HG02938 (cell line): ENCODE measurements at regions not wholly inside any gene's neighbourhood (a gene's known extent, or its start where the extent isn't known, plus 50 kb on each side); places are given as distances from the start of the nearest gene placed in this dataset.

Experiments used
- ATAC-seq: cut with Tn5 transposase; IDR thresholded peaks from one replicate; pipeline ENCODE4 v1.9.1; 2021; ENCODE audit warnings: mild to moderate bottlenecking, moderate library complexity; ENCODE audit not compliant: unreplicated experiment

DNA sequence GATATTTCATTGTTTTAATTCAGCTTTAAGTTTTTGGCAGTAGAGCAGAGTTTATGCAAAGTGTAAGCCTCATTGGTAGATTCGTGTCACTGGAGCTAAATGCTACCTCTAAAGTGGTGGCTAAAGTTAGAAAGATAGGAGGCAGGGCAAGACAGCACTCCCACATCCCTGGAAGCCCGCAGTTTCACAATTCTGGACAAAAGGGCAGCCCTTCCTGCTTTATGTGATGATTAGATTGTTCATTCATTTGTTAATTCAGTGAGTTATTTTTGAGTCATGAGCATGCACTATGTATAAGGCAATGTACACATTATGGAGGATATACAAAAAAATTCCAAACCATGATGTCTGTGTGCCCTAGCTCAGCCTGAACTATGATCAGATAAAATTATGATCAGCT, 52.1 kb upstream of the EIF3M start:
- no peak for ATAC-seq

DNA sequence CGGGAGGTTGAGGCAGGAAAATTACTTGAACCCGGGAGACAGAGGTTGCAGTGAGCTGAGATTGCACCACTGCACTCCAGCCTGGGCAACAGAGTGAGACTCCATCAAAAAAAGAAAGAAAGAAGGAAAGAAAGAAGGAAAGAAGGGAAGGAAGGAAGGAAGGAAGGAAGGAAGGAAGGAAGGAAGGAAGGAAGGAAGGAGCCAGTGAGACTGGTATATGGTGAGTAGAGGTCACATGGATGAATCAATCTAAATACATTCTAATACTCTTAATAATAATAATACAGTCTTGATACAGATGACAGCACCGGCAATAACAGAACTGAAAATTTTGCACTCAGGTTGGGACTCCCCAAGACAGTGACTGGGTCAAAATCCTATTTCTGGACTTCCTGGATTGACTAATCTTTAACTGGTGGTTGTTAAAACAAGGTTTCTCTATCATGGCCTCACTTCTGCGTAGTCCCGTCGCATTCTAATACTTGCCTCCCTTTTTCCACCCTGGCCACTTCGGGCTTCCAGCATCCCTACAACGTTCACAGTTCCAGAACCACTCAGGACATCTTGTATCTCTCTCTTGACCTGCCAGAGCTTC, 53.5 kb upstream of the EIF3M start:
- peak; percentile 99 for ATAC-seq

DNA sequence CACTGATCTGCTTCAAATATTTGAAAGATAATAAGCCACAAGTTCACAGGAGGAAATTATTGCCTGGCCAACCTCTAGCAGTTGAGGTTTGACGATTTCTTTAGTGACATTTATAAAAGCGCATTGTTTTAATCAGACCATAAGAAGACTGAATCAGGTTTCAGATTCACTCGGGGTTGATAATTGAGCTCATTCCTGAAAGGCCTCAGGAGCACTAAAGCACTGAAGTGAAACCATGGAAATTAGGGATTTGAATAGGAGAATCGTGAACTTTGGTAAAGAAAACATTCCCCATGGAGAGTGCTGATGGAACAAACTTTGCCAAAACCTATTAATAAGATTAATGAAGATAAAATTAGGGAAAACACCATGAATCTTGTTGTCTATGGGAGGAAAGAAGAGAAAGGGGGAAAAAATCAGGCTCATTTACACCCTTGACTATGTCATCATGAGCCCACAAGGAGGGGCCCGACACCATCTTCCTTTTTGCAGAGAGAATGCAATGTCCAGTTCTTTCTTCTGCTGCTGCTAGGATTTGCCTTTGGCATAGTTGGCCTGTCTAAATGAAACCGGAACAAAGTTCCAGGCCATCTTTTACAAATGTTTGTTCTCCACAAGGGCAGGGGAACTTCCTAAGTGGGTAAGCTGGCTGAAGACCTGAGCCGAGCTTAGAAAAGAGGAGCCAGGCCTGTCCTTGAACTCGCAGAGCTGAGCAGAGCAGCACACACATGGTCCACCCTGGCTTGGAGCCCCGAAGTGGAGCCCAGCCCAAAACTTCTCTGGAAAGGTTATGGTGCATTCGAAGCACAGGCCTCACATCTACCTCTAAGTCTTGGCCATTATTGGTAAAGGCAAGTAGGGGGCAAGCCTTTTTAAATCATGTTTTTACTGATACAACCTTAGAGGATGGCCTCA, 56.1 kb upstream of the EIF3M start:
- ATAC-seq, result no peak

DNA sequence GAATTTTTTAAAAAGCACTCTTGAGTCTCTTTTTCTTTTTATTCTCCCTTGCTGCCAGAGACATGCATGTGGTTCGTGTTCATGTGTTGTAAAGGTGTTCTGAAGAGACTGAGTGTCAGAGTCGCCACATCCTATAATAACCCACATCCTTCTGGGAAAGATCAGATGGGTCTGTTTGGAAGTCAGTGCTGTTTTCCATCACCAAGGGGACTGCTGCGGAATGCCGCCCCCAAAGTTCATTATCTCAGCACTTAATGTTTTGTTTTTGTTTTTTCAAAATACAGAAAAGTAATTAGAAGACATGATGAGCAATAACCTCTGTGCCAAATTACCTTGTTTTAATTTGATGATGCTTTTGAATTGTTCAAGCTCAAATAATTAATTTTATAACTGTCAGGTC, 56.9 kb upstream of the EIF3M start:
- ATAC-seq, result no peak

DNA sequence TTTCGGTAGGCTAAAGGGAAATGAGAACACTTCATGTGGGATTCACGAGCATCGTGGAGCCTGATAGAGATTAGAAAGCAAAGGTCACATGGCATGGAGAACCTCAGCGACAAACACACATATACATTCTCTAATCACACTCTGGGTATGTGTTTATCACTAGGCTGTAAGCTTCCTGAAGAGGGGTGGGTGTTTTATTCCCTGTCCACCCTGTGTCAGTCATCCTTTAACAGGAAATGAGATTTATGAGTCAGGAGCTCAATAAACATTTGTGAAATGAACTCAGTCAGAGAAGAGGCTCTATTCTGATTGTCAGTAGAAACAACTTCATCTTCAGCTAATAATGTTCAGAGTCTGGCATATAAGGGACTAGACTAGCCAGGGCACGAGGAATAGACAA, 71.7 kb upstream of the EIF3M start:
- ATAC-seq, result no peak

DNA sequence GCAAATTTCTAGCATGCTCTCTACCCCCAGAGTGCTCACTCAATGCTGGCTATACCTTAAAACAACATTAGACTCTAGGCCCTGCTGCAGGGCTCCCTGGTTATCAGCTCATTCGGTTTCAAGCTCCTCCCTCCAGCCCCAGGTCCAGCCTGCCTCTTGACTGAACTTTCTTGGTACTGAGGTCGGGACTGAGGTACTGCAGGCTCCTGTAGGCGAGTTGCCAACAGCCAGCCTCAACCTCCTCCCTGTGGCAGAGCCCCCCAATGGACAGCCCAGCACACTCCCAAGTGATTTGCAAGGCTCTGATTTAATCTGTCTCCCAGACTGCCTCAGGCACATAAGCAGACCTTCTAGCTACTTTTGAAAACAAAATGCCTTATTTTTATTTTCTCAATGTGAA, 73.6 kb upstream of the EIF3M start:
- no peak for ATAC-seq

DNA sequence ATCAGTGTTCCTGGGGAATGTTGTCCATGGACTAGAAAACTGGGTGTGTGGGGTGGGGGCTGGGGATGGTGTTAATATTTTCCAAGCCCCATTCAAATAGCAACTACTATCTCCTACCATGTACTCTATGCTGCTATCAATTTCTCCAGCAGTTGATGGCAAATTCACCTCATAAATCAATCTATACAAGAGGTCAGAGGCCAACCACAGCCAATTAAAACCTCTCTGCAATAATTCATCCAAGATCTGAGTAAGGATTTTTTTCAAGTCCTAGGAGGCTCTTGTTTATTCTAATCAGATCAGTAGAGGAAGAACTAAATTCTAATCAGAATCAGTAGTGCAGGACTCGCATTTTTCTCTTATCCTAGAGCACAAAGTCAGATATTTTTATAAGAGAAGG, 73.4 kb upstream of the WT1 start:
- ATAC-seq, result no peak

DNA sequence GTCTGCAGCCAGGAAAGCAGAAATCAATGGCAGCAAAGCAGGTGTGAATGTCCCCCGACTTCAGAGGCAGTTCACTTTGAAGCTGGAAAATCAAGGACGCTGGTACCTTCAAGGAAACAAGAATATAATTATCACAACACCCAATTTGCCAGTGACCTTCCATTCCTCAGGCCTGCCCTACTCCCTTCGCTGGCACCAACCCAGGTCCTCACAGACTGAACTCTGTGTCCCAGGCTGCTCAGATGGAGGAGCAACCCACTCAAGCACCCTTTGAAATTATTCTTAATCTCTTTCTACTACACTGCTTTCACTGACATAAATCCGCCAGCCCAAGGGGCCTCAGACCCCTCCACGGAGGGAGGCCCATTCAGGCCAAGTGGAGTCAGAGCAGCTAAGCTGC, 64.7 kb upstream of the WT1 start:
- no peak for ATAC-seq

DNA sequence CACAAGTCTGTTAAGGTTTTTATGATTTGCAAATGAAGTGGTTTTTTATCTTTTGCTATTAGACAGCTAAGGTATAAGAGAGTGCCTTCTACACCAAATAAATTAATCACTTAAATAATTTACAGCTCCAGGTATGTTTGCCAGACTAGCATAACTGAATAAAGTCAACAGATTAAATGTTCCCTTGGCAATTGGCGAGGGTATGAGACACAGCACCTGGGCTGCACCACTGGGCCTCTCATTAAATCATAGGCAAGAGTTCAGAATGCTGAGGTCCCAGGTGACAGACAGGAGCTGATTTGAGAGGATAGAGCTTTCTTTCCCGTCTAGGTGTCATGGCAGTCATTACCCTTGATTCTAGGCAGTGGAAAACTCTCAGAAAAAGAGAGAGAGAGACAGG, 62.6 kb upstream of the WT1 start:
- no peak for ATAC-seq

DNA sequence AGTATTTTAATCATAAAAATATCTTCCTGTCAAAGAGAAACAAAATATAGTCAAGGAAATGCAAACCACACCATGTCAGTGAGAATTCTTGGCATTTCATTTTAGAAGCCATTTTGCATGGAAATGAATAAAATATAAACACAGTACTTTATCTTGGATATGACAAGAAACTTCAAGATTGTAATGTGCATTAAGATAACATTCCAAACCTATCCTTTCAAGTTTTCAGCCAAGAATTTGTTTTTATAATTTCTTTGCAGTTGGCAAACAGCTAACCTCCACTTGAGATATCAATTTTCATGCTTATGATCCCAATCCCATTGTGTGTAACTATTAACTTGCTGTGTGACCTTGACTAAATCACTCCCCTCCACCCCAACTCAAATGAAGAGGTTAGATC, 59.3 kb upstream of the WT1 start:
- ATAC-seq, result no peak

DNA sequence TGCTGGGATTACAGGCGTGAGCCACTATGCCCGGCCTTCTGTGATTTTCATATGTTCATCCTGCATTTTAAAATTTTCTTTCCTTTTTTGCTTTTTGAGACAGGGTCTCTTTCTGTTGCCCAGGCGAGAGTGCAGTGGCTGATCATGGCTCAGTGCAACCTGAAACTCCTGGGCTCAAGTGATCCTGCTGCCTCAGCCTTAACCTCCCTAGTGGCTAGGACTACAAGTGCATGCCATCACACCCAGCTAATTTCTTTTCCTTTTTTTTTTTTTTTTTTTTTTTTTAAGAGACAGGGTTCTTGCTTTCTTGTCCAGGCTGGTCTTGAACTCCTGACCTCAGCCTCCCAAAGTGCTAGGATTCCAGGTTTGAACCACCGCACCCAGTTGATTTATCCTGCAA, 54.1 kb upstream of the WT1 start:
- no peak for ATAC-seq

DNA sequence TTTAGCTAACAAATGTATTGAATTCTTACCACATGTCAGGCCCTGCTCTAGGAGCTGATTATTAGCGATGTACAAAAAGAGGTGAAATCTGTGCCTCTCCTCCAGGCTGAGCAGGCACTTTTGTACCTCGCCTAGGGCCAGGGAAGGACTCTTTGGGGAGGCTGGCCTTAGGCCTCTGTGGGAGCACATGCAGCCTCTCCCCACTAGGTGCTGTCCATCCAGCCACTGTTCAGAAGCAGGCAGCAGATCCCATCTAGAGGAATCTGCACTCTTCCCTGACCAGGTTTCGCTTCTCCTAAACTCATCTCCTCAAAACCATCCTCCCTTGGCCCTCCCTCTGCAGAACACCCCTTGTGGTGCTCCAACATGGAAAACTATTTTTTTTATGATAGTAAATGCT, 51.9 kb upstream of the WT1 start:
- ATAC-seq, result no peak

DNA sequence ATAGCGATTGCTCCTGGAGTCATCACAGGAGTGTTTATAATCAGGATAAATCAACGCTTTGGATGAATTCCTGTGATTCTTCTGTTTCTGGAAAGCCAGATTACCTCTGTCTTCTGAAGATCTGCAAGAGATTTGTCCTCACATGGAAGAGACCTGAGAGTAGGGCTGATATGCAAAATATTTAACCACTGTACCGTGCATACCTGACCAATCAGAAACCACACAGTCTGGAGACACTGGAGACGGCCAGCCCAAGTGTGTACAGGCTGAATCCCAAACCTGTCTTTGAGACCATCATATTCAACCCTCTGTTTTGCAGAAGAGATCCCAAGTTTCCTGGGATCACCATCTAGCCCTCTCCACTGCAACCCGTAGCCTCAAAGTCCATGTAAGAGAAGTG, 50.4 kb upstream of the WT1 start:
- no peak for ATAC-seq
